ENCODE measurements at regions not wholly inside any gene's neighbourhood (a gene's known extent, or its start where the extent isn't known, plus 50 kb on each side); places are given as distances from the start of the nearest gene placed in this dataset.

- no peak for DNase-seq (ENCODE audit: low spot score)
Measured at GRCh38 chr1:175826705-175827104, 83.3 kb upstream of the TNR start.

- DNase-seq (ENCODE audit: low spot score): no peak
Measured at GRCh38 chr1:175824079-175824478, 80.7 kb upstream of the TNR start.

- no peak for DNase-seq (ENCODE audit: low spot score)
Measured at GRCh38 chr1:175823406-175823805, 80.0 kb upstream of the TNR start.

GRCh38 chr1:175822580-175822979 is 79.2 kb upstream of the TNR start:
- peak; percentile 68 for DNase-seq (ENCODE audit: low spot score)

- DNase-seq (ENCODE audit: low spot score): no peak
Measured at GRCh38 chr1:175820456-175821025, 77.1 kb upstream of the TNR start.

GRCh38 chr1:175818929-175819328 is 75.5 kb upstream of the TNR start:
- no peak for DNase-seq (ENCODE audit: low spot score)

GRCh38 chr1:175817445-175817844 is 74.0 kb upstream of the TNR start:
- peak; percentile 28 for DNase-seq (ENCODE audit: low spot score)

GRCh38 chr1:175814885-175815284 is 71.5 kb upstream of the TNR start:
- DNase-seq (ENCODE audit: low spot score): no peak

- no peak for DNase-seq (ENCODE audit: low spot score)
Measured at GRCh38 chr1:175812936-175813335, 69.5 kb upstream of the TNR start.

- DNase-seq (ENCODE audit: low spot score): no peak
Measured at GRCh38 chr1:175810305-175810704, 66.9 kb upstream of the TNR start.

- DNase-seq (ENCODE audit: low spot score): no peak
Measured at GRCh38 chr1:175808999-175809398, 65.6 kb upstream of the TNR start.

- DNase-seq (ENCODE audit: low spot score): no peak
Measured at GRCh38 chr1:175808573-175808972, 65.2 kb upstream of the TNR start.

- peak; percentile 28 for DNase-seq (ENCODE audit: low spot score)
Measured at GRCh38 chr1:175804561-175804960, 61.2 kb upstream of the TNR start.

- DNase-seq (ENCODE audit: low spot score): no peak
Measured at GRCh38 chr1:175803413-175803812, 60.0 kb upstream of the TNR start.

- DNase-seq (ENCODE audit: low spot score): no peak
Measured at GRCh38 chr1:175802407-175803123, 59.2 kb upstream of the TNR start.

- DNase-seq (ENCODE audit: low spot score): no peak
Measured at GRCh38 chr1:175801979-175802378, 58.6 kb upstream of the TNR start.

GRCh38 chr1:175797576-175797975 is 54.2 kb upstream of the TNR start:
- DNase-seq (ENCODE audit: low spot score): no peak

- DNase-seq (ENCODE audit: low spot score): no peak
Measured at GRCh38 chr1:175794586-175794985, 51.2 kb upstream of the TNR start.

GRCh38 chr1:175793617-175794016 is 50.2 kb upstream of the TNR start:
- no peak for DNase-seq (ENCODE audit: low spot score)

All from AG08395 (cell line).